ENCODE measurements at regions not wholly inside any gene's neighbourhood (a gene's known extent, or its start where the extent isn't known, plus 50 kb on each side); places are given as distances from the start of the nearest gene placed in this dataset.

DNA sequence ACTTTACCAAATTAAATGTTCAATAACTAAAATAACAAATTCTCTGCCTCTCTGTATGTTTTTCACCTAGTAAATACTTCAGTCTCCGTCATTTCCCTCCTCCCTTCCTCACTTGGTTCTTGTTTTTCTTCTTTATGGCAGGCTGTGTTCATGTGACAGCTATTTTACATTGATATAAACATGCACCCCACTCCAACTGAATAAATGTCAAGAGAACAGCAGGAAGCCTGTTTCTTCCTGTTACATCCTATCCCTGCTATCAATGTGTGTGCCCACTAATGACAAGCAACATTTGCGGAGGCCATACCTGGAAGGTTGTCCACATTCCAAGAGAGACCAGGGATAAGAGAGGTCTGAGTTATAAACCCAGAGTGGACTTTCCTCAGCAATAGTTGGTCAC is 145.2 kb upstream of the MAST4 start:
- TF ChIP-seq, protein P1, sequence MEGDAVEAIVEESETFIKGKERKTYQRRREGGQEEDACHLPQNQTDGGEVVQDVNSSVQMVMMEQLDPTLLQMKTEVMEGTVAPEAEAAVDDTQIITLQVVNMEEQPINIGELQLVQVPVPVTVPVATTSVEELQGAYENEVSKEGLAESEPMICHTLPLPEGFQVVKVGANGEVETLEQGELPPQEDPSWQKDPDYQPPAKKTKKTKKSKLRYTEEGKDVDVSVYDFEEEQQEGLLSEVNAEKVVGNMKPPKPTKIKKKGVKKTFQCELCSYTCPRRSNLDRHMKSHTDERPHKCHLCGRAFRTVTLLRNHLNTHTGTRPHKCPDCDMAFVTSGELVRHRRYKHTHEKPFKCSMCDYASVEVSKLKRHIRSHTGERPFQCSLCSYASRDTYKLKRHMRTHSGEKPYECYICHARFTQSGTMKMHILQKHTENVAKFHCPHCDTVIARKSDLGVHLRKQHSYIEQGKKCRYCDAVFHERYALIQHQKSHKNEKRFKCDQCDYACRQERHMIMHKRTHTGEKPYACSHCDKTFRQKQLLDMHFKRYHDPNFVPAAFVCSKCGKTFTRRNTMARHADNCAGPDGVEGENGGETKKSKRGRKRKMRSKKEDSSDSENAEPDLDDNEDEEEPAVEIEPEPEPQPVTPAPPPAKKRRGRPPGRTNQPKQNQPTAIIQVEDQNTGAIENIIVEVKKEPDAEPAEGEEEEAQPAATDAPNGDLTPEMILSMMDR (IDR thresholded peaks at IDR 0.05), result no peak
- TF ChIP-seq USF2 (IDR thresholded peaks at IDR 0.05; ENCODE audit: borderline replicate concordance, low read depth, low read length) (no peak), FOXM1 (IDR thresholded peaks at IDR 0.05; ENCODE audit: low read depth) (no peak), TAF1 (IDR thresholded peaks at IDR 0.05; ENCODE audit: borderline replicate concordance, low read depth, low read length) (no peak), MXI1 (IDR thresholded peaks at IDR 0.05; ENCODE audit: low read depth, low read length) (no peak)
- TF ChIP-seq, protein P2, sequence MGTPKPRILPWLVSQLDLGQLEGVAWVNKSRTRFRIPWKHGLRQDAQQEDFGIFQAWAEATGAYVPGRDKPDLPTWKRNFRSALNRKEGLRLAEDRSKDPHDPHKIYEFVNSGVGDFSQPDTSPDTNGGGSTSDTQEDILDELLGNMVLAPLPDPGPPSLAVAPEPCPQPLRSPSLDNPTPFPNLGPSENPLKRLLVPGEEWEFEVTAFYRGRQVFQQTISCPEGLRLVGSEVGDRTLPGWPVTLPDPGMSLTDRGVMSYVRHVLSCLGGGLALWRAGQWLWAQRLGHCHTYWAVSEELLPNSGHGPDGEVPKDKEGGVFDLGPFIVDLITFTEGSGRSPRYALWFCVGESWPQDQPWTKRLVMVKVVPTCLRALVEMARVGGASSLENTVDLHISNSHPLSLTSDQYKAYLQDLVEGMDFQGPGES (IDR thresholded peaks at IDR 0.05; ENCODE audit: low read depth, low read length), result no peak
